HCT116 (cell line): ENCODE measurements at regions not wholly inside any gene's neighbourhood (a gene's known extent, or its start where the extent isn't known, plus 50 kb on each side); places are given as distances from the start of the nearest gene placed in this dataset.
"Not testable (repeated sequence)": the region's sequence is repeated elsewhere in the genome, so short reads cannot be mapped to it uniquely, and the experiment has no call there.

Experiments
- ATAC-seq: fragments of 200-7000 bp; cut with Tn5 transposase; 2 replicates; pipeline ENCODE4 v1.9.1; 2020; ENCODE audit warnings: mild to moderate bottlenecking, moderate library complexity
- BruUV-seq: library from RNA; stranded (reverse); fragments of 400-500 nt; replicated peaks from 2 replicates; lab custom pipeline; 2021; lab: Mats Ljungman, UMichigan
- CTCF ChIA-PET: fragments of 300-600 bp; sonication (Branson Sonifier 250); formaldehyde crosslinking; loops from one replicate; lab custom pipeline; 2021; ENCODE audit warnings: antibody characterized with exemption; lab: Charles Lee
- POLR2A ChIA-PET: fragments of 300-600, 350-600 bp; sonication (Branson Sonifier 250); formaldehyde crosslinking; loops from one replicate; lab custom pipeline; 2021; ENCODE audit warnings: antibody characterized with exemption; lab: Charles Lee
- RAD21 ChIA-PET, 2 experiments: fragments of 300-600 bp; sonication (Branson Sonifier 250); formaldehyde crosslinking; loops; one replicate each; lab custom pipeline; 2023; ENCODE audit warnings: low total read pairs in 2 of 2; ENCODE audit not compliant: uncharacterized antibody in 2 of 2, unreplicated experiment in 2 of 2, low non-redundant PET in 1 of 2; lab: Charles Lee
- DNase-seq: peaks from one replicate; pipeline ENCODE4 v3.0.0-alpha.2; 2010; ENCODE audit warnings: low read depth, low spot score
- H2AFZ ChIP-seq: fragments of 200-600 bp; shearing (Covaris generic), sonication (generic); 2 replicates; pipeline ENCODE4 v1.6.1; 2017; ENCODE audit warnings: low read depth, mixed run types, mixed read lengths, antibody characterized with exemption, low read length; ENCODE audit not compliant: poor library complexity, severe bottlenecking
- H3K27ac ChIP-seq: 2 replicates; pipeline ENCODE4 v1.5.1; 2012; ENCODE audit warnings: low read depth, low read length
- H3K27me3 ChIP-seq: fragments of 200-600 bp; sonication (generic); 2 replicates; pipeline ENCODE4 v1.6.1; 2016; ENCODE audit warnings: mixed run types, low read length, mixed read lengths; ENCODE audit not compliant: insufficient read depth
- H3K36me3 ChIP-seq, 2 experiments: fragments of 200-500 bp in 1 of 2; fragments of 200-600 bp in 1 of 2; sonication (Bioruptor generic) in 1 of 2; sonication (generic) in 1 of 2; 2 replicates each; pipeline versions ENCODE4 v1.5.1 to v1.6.1; 2014 to 2016; ENCODE audit warnings: low read length in 2 of 2, inconsistent platforms in 1 of 2, mixed read lengths in 1 of 2, mixed run types in 1 of 2; ENCODE audit not compliant: insufficient read depth in 2 of 2, control insufficient read depth in 1 of 2
- H3K4me1 ChIP-seq, 2 experiments: fragments of 200-600 bp in 1 of 2; sonication (generic) in 1 of 2; 2 replicates each; pipeline versions ENCODE4 v1.5.1 to v1.6.1; 2012 to 2017; ENCODE audit warnings: low read length in 2 of 2, inconsistent platforms in 1 of 2, mild to moderate bottlenecking in 1 of 2, mixed read lengths in 1 of 2, mixed run types in 1 of 2, moderate library complexity in 1 of 2; ENCODE audit not compliant: insufficient read depth in 2 of 2, control insufficient read depth in 1 of 2
- H3K4me2 ChIP-seq: fragments of 200-600 bp; sonication (generic); 2 replicates; pipeline ENCODE4 v1.6.1; 2017; ENCODE audit warnings: mixed run types, low read length, mixed read lengths
- H3K4me3 ChIP-seq, 2 experiments: fragments of 200-600 bp in 1 of 2; sonication (generic) in 1 of 2; replicated peaks in 1 of 2; 2 replicates each; pipeline ENCODE4 v1.5.1; 2011 to 2016; ENCODE audit warnings: low read length in 2 of 2, control low read depth in 1 of 2, low read depth in 1 of 2, mild to moderate bottlenecking in 1 of 2, mixed read lengths in 1 of 2, mixed run types in 1 of 2
- H3K79me2 ChIP-seq: fragments of 200-600 bp; sonication (generic); 2 replicates; pipeline ENCODE4 v1.6.1; 2017; ENCODE audit warnings: mild to moderate bottlenecking, mixed run types, low read length, moderate library complexity, mixed read lengths; ENCODE audit not compliant: insufficient read depth
- H3K9ac ChIP-seq: fragments of 200-600 bp; sonication (generic); 2 replicates; pipeline ENCODE4 v1.6.1; 2016; ENCODE audit warnings: low read length, mixed read lengths
- H3K9me2 ChIP-seq: fragments of 200-600 bp; sonication (generic), shearing (Covaris generic); 2 replicates; pipeline ENCODE4 v1.6.1; 2017; ENCODE audit warnings: mixed run types, mild to moderate bottlenecking, moderate library complexity; ENCODE audit not compliant: insufficient read depth
- H3K9me3 ChIP-seq, 2 experiments: fragments of 200-500 bp in 1 of 2; fragments of 200-600 bp in 1 of 2; sonication (Bioruptor generic) in 1 of 2; sonication (generic) in 1 of 2; 2 replicates each; pipeline ENCODE4 v1.6.1; 2014 to 2017; ENCODE audit warnings: low read length in 2 of 2, mixed read lengths in 2 of 2, inconsistent platforms in 1 of 2, low read depth in 1 of 2, mild to moderate bottlenecking in 1 of 2, mixed run types in 1 of 2, moderate library complexity in 1 of 2; ENCODE audit not compliant: control insufficient read depth in 1 of 2, insufficient read depth in 1 of 2
- H4K20me1 ChIP-seq: fragments of 200-600 bp; sonication (generic), shearing (Covaris generic); 2 replicates; pipeline ENCODE4 v1.6.1; 2017; ENCODE audit warnings: mixed run types, mild to moderate bottlenecking, moderate library complexity; ENCODE audit not compliant: insufficient read depth
- intact Hi-C: fragments of 100-400 bp; cut with micrococcal nuclease; formaldehyde crosslinking; loops from 2 replicates; pipeline ENCODE4 v1.10.0; 2022
- TF ChIP-seq, protein P1 (sequence below), 3 experiments: fragments of 200-600 bp in 1 of 3; sonication (generic) in 1 of 3; IDR thresholded peaks in 2 of 3; conservative IDR thresholded peaks in 1 of 3; 2 replicates each; pipeline ENCODE4 v1.5.1; 2012 to 2017; ENCODE audit warnings: low read depth in 2 of 3, low read length in 2 of 3, antibody characterized with exemption in 1 of 3, borderline replicate concordance in 1 of 3, control low read depth in 1 of 3, mild to moderate bottlenecking in 1 of 3, mixed read lengths in 1 of 3, mixed run types in 1 of 3, moderate library complexity in 1 of 3; ENCODE audit not compliant: insufficient read depth in 1 of 3

GRCh38 chr16:31996325-31996724 lies 122.7 kb downstream of the ZNF267 start:
- intact Hi-C loops, BruUV-seq, DNase-seq, H3K27me3 ChIP-seq, H3K4me3 ChIP-seq, H3K4me2 ChIP-seq, H3K9me2 ChIP-seq, H3K9ac ChIP-seq, H3K27ac ChIP-seq, H3K79me2 ChIP-seq, H2AFZ ChIP-seq, H3K4me1 ChIP-seq, CTCF ChIA-PET, H3K36me3 ChIP-seq, POLR2A ChIA-PET, H3K9me3 ChIP-seq, RAD21 ChIA-PET, H4K20me1 ChIP-seq: not testable (repeated sequence)
- TF ChIP-seq, protein P1, sequence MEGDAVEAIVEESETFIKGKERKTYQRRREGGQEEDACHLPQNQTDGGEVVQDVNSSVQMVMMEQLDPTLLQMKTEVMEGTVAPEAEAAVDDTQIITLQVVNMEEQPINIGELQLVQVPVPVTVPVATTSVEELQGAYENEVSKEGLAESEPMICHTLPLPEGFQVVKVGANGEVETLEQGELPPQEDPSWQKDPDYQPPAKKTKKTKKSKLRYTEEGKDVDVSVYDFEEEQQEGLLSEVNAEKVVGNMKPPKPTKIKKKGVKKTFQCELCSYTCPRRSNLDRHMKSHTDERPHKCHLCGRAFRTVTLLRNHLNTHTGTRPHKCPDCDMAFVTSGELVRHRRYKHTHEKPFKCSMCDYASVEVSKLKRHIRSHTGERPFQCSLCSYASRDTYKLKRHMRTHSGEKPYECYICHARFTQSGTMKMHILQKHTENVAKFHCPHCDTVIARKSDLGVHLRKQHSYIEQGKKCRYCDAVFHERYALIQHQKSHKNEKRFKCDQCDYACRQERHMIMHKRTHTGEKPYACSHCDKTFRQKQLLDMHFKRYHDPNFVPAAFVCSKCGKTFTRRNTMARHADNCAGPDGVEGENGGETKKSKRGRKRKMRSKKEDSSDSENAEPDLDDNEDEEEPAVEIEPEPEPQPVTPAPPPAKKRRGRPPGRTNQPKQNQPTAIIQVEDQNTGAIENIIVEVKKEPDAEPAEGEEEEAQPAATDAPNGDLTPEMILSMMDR (IDR thresholded peaks at IDR 0.05 in 2 of 3, conservative IDR thresholded peaks at IDR 0.05 in 1 of 3; ENCODE audit: borderline replicate concordance in 1 of 3, insufficient read depth in 1 of 3, low read depth in 2 of 3, low read length in 2 of 3): 0 out of 6 replicates have a peak, but pooled peaks of 1 of the 3 experiments have one; percentile 12
- ATAC-seq: peak; percentile 34; the same call in 1 of the 2 replicates

- POLR2A ChIA-PET, H3K4me3 ChIP-seq, ATAC-seq, CTCF ChIA-PET, H3K36me3 ChIP-seq, H3K9ac ChIP-seq, RAD21 ChIA-PET, H3K4me1 ChIP-seq, H3K9me2 ChIP-seq, H2AFZ ChIP-seq, BruUV-seq, H3K4me2 ChIP-seq, DNase-seq, H3K27ac ChIP-seq, intact Hi-C loops, H3K27me3 ChIP-seq, H4K20me1 ChIP-seq, H3K9me3 ChIP-seq, H3K79me2 ChIP-seq: not testable (repeated sequence)
These were observed 128.9 kb downstream of the ZNF267 start for GRCh38 chr16:32002496-32002895.

DNA sequence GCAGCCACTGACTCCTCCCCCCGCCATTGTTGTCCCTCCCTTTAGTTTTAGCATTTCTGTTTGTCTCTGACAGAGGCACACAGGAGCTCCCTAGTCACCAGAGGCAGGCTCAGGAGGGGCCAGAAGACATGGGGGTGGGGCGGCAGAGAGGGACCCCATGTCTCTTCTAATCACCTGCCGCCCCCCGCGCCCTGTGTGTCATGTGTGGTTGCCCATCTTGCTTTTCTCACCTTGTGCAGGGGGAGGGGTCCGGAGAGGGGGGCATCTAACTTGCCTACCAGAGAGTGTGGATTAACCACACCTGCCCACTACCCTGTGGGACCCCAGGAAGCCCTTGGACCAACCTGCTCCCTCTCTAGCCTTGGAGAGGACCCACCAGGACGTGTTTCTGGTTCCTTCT lies 130.2 kb downstream of the ZNF267 start:
- RAD21 ChIA-PET, H3K27ac ChIP-seq, CTCF ChIA-PET: not testable (repeated sequence)

More for the DNA sequence above, 130.2 kb downstream of the ZNF267 start:
- H3K4me2 ChIP-seq, H3K4me1 ChIP-seq, intact Hi-C loops, H3K9me2 ChIP-seq, POLR2A ChIA-PET, H3K4me3 ChIP-seq, H3K36me3 ChIP-seq, H4K20me1 ChIP-seq, H3K79me2 ChIP-seq, DNase-seq, ATAC-seq, BruUV-seq, H3K27me3 ChIP-seq, H2AFZ ChIP-seq, H3K9ac ChIP-seq, H3K9me3 ChIP-seq: not testable (repeated sequence)
